ENCODE measurements at regions not wholly inside any gene's neighbourhood (a gene's known extent, or its start where the extent isn't known, plus 50 kb on each side); places are given as distances from the start of the nearest gene placed in this dataset.

DNA sequence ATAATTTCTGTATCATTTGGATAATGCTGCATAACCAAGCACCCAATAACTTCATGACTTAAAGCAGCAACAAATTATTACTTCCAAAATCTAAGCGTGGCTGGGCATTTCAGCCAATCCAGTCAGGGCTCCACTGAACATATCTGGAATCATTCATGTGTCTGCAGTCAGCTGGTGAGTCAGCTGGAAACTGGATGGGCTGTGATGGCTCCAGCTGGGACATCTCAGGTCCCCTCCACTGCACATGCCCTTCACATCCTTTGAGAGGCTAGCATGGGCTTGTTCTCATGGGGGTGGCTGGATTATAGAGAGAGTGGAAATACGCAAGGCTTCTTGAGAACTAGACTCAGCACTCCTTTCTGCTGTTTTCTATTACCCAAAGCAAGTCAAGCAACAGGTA is 961.9 kb downstream of the DIAPH3 start:
- WGBS (ENCODE audit: extremely low coverage, insufficient read length, low lambda C conversion rate): no CpG with 5 or more reads among the region's 2 CpGs
- H3K9me3 ChIP-seq (ENCODE audit: control insufficient read depth, low read depth, low read length): no peaks in the 10 kb centered on the region
- no peak overlapping the region for H4K91ac ChIP-seq (ENCODE audit: insufficient read length, low read depth, low read length)
- H3K18ac ChIP-seq (ENCODE audit: insufficient read length, low read depth, low read length): no peak overlapping the region
- Mint-ChIP-seq H3K27ac (no peak overlapping the region), H3K27me3 (ENCODE audit: low read depth) (no peaks in the 10 kb centered on the region), H3K4me3 (no peak overlapping the region), H3K4me1 (no peaks in the 10 kb centered on the region), H3K9me3 (0 out of 5 replicates have a peak, but pooled peaks cover 0 to 7% of the 10 kb centered on the region in 2 experiments), H3K36me3 (ENCODE audit: insufficient read depth in 1 of 3, low read depth in 3 of 3) (0 out of 7 replicates have a peak, but pooled peaks cover 0 to 5% (median 0%) of the 10 kb centered on the region in 3 experiments)
- no peak overlapping the region for H3K9ac ChIP-seq (ENCODE audit: extremely low read depth, insufficient read length, low read length)
- no peaks in the 10 kb centered on the region for H3K79me2 ChIP-seq (ENCODE audit: insufficient read depth, low read length)
- H4K20me1 ChIP-seq (ENCODE audit: control insufficient read depth, insufficient read depth, insufficient read length): no peaks in the 10 kb centered on the region
- DNase-seq: no peak
- H2BK15ac ChIP-seq (ENCODE audit: low read depth, low read length): no peak overlapping the region
- no peak overlapping the region for H3K23ac ChIP-seq (ENCODE audit: insufficient read length, low read depth, low read length)
- H3T11ph ChIP-seq (ENCODE audit: low read length): no peak overlapping the region
- H2AK5ac ChIP-seq (ENCODE audit: insufficient read length, low read length): no peak overlapping the region
- H3K56ac ChIP-seq (ENCODE audit: insufficient read length, low read depth, low read length): no peak overlapping the region
- H2AFZ ChIP-seq (ENCODE audit: low read length): no peak overlapping the region
- no peak overlapping the region for H3K4me2 ChIP-seq (ENCODE audit: insufficient read depth, insufficient read length, low read length)
- H3K4ac ChIP-seq (ENCODE audit: low read depth, low read length): no peak overlapping the region
- no peak overlapping the region for H2BK5ac ChIP-seq (ENCODE audit: insufficient read length, low read length)
- TF ChIP-seq, protein P1, sequence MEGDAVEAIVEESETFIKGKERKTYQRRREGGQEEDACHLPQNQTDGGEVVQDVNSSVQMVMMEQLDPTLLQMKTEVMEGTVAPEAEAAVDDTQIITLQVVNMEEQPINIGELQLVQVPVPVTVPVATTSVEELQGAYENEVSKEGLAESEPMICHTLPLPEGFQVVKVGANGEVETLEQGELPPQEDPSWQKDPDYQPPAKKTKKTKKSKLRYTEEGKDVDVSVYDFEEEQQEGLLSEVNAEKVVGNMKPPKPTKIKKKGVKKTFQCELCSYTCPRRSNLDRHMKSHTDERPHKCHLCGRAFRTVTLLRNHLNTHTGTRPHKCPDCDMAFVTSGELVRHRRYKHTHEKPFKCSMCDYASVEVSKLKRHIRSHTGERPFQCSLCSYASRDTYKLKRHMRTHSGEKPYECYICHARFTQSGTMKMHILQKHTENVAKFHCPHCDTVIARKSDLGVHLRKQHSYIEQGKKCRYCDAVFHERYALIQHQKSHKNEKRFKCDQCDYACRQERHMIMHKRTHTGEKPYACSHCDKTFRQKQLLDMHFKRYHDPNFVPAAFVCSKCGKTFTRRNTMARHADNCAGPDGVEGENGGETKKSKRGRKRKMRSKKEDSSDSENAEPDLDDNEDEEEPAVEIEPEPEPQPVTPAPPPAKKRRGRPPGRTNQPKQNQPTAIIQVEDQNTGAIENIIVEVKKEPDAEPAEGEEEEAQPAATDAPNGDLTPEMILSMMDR (conservative IDR thresholded peaks at IDR 0.05): no peak
- H3K14ac ChIP-seq (ENCODE audit: insufficient read depth, low read length): no peak overlapping the region
- H2BK12ac ChIP-seq (ENCODE audit: insufficient read length, low read depth, low read length): no peak overlapping the region
- H3K27ac ChIP-seq (ENCODE audit: insufficient read length, low read depth, low read length): no peak overlapping the region
- no peaks in the 10 kb centered on the region for H3K23me2 ChIP-seq (ENCODE audit: insufficient read length, low read depth, low read length, poor library complexity, severe bottlenecking)
- no peak overlapping the region for H4K8ac ChIP-seq (replicated peaks; ENCODE audit: insufficient read length, low read depth, low read length)
- H3K4me1 ChIP-seq (ENCODE audit: insufficient read depth, low read length): no peaks in the 10 kb centered on the region
- H3K79me1 ChIP-seq (ENCODE audit: insufficient read depth, low read depth, low read length, poor library complexity, severe bottlenecking): no peaks in the 10 kb centered on the region
- H4K5ac ChIP-seq (ENCODE audit: insufficient read length, low read depth, low read length): no peak overlapping the region
- H2BK120ac ChIP-seq (ENCODE audit: low read depth, low read length, poor library complexity, severe bottlenecking): no peak overlapping the region
- H2BK20ac ChIP-seq (ENCODE audit: low read depth, low read length, poor library complexity, severe bottlenecking): no peak overlapping the region
- H3K27me3 ChIP-seq (ENCODE audit: insufficient read depth, low read length): no peaks in the 10 kb centered on the region
